Type B pancreatic cell (in vitro differentiated cells): ENCODE measurements at regions not wholly inside any gene's neighbourhood (a gene's known extent, or its start where the extent isn't known, plus 50 kb on each side); places are given as distances from the start of the nearest gene placed in this dataset.

Experiments
- DNase-seq: peaks from one replicate; pipeline ENCODE4 v3.0.0; 2021; ENCODE audit warnings: mixed read lengths; ENCODE audit not compliant: unreplicated experiment; ENCODE audit errors: extremely low spot score
- H3K27ac Mint-ChIP-seq: 2 replicates; pipeline ENCODE4 v1.8.0; 2021; ENCODE audit warnings: mild to moderate bottlenecking, mixed read lengths
- H3K27me3 Mint-ChIP-seq: 2 replicates; pipeline ENCODE4 v1.8.0; 2021; ENCODE audit warnings: mixed read lengths
- H3K36me3 Mint-ChIP-seq: 2 replicates; pipeline ENCODE4 v1.8.0; 2021; ENCODE audit warnings: mixed read lengths
- H3K4me1 Mint-ChIP-seq: one replicate; pipeline ENCODE4 v1.8.0; 2021; ENCODE audit warnings: mixed read lengths; ENCODE audit not compliant: unreplicated experiment
- H3K4me3 Mint-ChIP-seq: 2 replicates; pipeline ENCODE4 v1.8.0; 2021; ENCODE audit warnings: mild to moderate bottlenecking, mixed read lengths
- H3K9me3 Mint-ChIP-seq: 2 replicates; pipeline ENCODE4 v1.8.0; 2021; ENCODE audit warnings: mixed read lengths
- TF ChIP-seq, protein P1 (sequence below): fragments of 200-600 bp; sonication (generic); conservative IDR thresholded peaks from 2 replicates; pipeline ENCODE4 v1.5.0; 2021; ENCODE audit warnings: antibody characterized with exemption, mild to moderate bottlenecking

DNA sequence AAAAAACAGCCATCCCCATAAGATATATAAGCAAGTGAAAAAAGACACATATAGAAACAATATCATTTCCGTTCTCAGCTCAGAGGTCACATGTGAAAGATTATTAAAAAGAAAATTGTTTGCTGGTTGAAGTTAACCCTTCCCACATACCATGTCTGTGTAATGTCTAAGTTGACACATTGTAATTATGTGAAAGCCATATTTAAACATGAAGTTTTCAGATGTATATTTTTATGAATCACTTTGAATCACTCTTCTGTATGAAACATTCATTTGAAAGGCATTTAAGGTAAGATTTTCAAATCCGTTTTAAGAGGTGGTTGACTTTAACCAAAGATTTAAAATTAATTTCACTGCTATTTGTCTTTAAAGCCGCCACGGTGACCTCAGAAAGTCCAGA lies 441.9 kb downstream of the RND3 start:
- peaks cover 37% of the 10 kb centered on the region for H3K4me1 Mint-ChIP-seq
- TF ChIP-seq, protein P1, sequence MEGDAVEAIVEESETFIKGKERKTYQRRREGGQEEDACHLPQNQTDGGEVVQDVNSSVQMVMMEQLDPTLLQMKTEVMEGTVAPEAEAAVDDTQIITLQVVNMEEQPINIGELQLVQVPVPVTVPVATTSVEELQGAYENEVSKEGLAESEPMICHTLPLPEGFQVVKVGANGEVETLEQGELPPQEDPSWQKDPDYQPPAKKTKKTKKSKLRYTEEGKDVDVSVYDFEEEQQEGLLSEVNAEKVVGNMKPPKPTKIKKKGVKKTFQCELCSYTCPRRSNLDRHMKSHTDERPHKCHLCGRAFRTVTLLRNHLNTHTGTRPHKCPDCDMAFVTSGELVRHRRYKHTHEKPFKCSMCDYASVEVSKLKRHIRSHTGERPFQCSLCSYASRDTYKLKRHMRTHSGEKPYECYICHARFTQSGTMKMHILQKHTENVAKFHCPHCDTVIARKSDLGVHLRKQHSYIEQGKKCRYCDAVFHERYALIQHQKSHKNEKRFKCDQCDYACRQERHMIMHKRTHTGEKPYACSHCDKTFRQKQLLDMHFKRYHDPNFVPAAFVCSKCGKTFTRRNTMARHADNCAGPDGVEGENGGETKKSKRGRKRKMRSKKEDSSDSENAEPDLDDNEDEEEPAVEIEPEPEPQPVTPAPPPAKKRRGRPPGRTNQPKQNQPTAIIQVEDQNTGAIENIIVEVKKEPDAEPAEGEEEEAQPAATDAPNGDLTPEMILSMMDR = no peak
- no peaks in the 10 kb centered on the region for H3K27me3 Mint-ChIP-seq
- no peaks in the 10 kb centered on the region for H3K36me3 Mint-ChIP-seq
- no peaks in the 10 kb centered on the region for H3K9me3 Mint-ChIP-seq
- H3K4me3 Mint-ChIP-seq = no peak overlapping the region
- DNase-seq = no peak
- peak overlapping the region; percentile 48 for H3K27ac Mint-ChIP-seq

DNA sequence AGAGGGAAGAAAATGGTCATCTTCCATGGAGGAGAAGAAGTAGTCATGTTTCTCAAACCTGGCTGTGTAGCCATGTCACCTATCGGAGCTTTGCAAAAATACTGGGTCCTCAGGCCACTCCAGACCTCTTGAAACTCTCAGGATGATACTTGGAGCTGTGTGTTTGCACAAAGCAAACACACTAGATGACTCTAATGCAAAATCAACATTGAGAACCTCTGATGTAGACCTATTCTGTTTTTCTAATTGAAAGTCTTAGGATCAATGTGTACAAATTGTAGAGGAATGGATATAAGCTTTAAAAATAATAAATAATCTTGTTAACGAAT lies 444.3 kb downstream of the RND3 start:
- Mint-ChIP-seq H3K4me1 (peaks cover 33% of the 10 kb centered on the region), H3K9me3 (peaks cover 8% of the 10 kb centered on the region), H3K27me3 (no peaks in the 10 kb centered on the region), H3K36me3 (no peaks in the 10 kb centered on the region), H3K4me3 (no peak overlapping the region), H3K27ac (no peak overlapping the region)
- TF ChIP-seq, protein P1 = no peak
- no peak for DNase-seq

DNA sequence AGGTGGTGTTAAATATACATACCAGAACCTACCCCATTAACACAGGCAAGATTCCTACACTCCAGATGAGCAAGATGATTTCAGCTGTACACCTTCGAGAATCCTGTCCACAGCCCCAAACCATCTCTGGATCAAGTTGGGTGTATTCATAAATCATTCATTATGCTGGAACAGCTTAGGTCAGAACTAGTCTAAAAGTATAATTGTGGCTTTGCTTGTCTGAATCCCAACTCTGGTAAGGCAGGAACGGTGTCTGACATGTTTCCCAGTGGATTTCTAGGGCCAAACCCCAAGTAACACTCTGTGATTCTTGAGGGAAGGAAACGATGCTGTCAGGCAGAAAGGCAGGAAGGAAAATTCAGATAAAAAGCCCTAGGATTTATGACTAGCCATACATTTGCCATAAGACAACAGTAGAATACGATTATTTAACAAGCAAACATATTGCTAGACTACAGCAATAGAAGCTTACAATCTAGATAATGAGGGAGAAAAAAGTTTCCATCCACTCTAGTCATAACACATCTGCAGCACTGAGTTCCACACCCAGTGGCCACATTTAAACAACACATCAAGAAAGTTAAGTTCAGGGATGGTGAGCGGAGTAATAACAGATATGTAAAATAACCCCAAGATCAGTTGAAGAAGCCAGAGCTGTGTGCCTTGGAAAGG lies 444.8 kb downstream of the RND3 start:
- no peaks in the 10 kb centered on the region for H3K27me3 Mint-ChIP-seq

DNA sequence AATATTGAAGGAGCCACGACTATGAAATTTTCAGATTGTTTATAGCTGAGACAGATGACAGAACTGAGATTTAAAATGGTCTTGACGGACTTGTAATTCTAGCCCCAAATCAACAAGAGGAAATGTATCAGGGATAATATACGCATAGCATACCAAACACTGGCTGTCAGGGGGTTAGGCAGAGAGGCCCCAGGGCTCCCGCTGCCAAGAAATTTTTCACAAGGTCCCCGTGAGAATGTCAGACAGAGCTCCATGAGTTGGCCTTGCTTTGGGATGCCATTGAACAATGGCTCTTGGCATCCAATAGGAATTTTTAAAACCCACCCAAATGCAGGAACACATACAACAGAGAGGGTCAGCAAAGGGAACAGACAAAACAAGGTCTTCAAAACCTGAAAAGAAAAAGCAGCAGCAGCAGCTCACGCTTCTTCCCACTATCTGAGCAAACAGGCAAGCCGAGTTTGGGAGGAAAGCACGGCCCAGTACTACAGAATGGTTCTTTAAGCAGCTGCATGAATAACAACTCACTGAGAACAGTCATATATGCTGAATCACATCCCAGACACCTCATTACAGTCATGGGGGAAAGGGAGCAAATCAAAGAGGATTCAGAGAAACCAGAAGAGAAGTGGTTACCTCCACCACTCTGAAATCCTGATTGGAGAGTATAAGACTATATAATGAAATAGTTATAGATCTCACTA lies 445.6 kb downstream of the RND3 start:
- Mint-ChIP-seq H3K9me3 (peaks cover 8% of the 10 kb centered on the region), H3K27me3 (no peaks in the 10 kb centered on the region), H3K4me1 (peaks cover 28% of the 10 kb centered on the region), H3K4me3 (no peak overlapping the region), H3K36me3 (no peaks in the 10 kb centered on the region), H3K27ac (peak overlapping the region; percentile 93)
- no peak for DNase-seq
- TF ChIP-seq, protein P1 = no peak

More for the DNA sequence above, 444.8 kb downstream of the RND3 start:
- Mint-ChIP-seq H3K9me3 (peaks cover 8% of the 10 kb centered on the region), H3K4me3 (no peak overlapping the region), H3K4me1 (peaks cover 31% of the 10 kb centered on the region), H3K27ac (peak overlapping the region; percentile 93), H3K36me3 (no peaks in the 10 kb centered on the region)
- no peak for DNase-seq
- TF ChIP-seq, protein P1 = no peak

DNA sequence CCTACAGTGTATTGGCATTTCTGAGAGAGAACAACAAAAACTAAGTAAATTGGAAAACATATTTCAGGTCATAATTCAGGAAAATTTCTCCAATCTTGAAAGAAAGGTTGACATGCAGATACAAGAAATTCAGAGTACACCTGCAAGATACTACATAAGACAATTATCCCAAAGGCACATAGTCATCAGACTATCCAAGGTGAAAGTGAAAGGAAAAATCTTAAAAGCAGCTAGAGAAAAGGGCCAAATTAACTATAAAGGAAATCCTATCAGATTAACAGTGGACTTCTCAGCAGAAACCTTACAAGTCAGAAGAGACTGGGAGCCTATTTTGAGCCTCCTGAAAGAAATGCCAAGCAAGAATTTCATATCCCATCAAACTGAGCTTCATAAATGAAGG lies 449.0 kb upstream of the MMADHC start:
- Mint-ChIP-seq H3K36me3 (no peaks in the 10 kb centered on the region), H3K27me3 (no peaks in the 10 kb centered on the region), H3K9me3 (peaks cover 8% of the 10 kb centered on the region), H3K27ac (no peak overlapping the region), H3K4me1 (peaks cover 7% of the 10 kb centered on the region), H3K4me3 (no peak overlapping the region)
- TF ChIP-seq, protein P1 = no peak
- DNase-seq = no peak
